Endothelial cell of umbilical vein (primary cell): ENCODE measurements at regions not wholly inside any gene's neighbourhood (a gene's known extent, or its start where the extent isn't known, plus 50 kb on each side); places are given as distances from the start of the nearest gene placed in this dataset.

Experiments
- BruUV-seq: library from RNA; stranded (reverse); fragments of 400-500 nt; replicated peaks from 2 replicates; lab custom pipeline; 2021; lab: Mats Ljungman, UMichigan
- CTCF ChIA-PET: fragments of 300-600, 350-600 bp; sonication (Branson Sonifier 250); formaldehyde crosslinking; loops from one replicate; lab custom pipeline; 2021; ENCODE audit warnings: antibody characterized with exemption, inconsistent platforms; lab: Charles Lee
- POLR2A ChIA-PET: fragments of 300-600, 350-600 bp; sonication (Branson Sonifier 250); formaldehyde crosslinking; loops from one replicate; lab custom pipeline; 2021; ENCODE audit warnings: antibody characterized with exemption, inconsistent platforms; lab: Charles Lee
- DNase-seq: peaks from one replicate; pipeline ENCODE4 v3.0.0-alpha.2; 2011; ENCODE audit warnings: low read depth, low spot score
- FAIRE-seq: peaks from 2 replicates; lab custom pipeline; 2011; peaks lifted over from hg19 to GRCh38; lab: Jason Lieb, UNC
- H2AFZ ChIP-seq: 2 replicates; pipeline ENCODE4 v1.6.0; 2012; ENCODE audit warnings: low read depth, low read length, control low read depth, inconsistent platforms
- H3K27ac ChIP-seq: 2 replicates; pipeline ENCODE4 v1.5.1; 2011; ENCODE audit warnings: low read depth, mild to moderate bottlenecking, control low read depth, low read length, moderate library complexity; ENCODE audit not compliant: insufficient read depth
- H3K27me3 ChIP-seq, 2 experiments: 2 replicates each; pipeline versions ENCODE4 v1.6.0 to v1.6.1; 2011; ENCODE audit warnings: low read length in 2 of 2, mixed read lengths in 1 of 2; ENCODE audit not compliant: control insufficient read depth in 2 of 2, insufficient read depth in 2 of 2
- H3K36me3 ChIP-seq, 2 experiments: 2 replicates in 1 of 2; 3 replicates in 1 of 2; pipeline ENCODE4 v1.5.1; 2011; ENCODE audit warnings: low read length in 2 of 2, mild to moderate bottlenecking in 1 of 2, moderate library complexity in 1 of 2; ENCODE audit not compliant: control insufficient read depth in 2 of 2, insufficient read depth in 2 of 2; ENCODE audit errors: extremely low read depth in 1 of 2
- H3K4me1 ChIP-seq: 3 replicates; pipeline ENCODE4 v1.5.1; 2011; ENCODE audit warnings: mild to moderate bottlenecking, low read length; ENCODE audit not compliant: control insufficient read depth, insufficient read depth; ENCODE audit errors: extremely low read depth
- H3K4me2 ChIP-seq: 2 replicates; pipeline ENCODE4 v1.6.1; 2011; ENCODE audit warnings: low read length, control low read depth, mixed read lengths; ENCODE audit not compliant: insufficient read depth
- H3K4me3 ChIP-seq, 3 experiments: fragments of 200-600 bp in 1 of 3; sonication (generic), shearing (Covaris generic) in 1 of 3; replicated peaks in 1 of 3; 2 replicates each; pipeline ENCODE4 v1.5.1; 2011 to 2016; ENCODE audit warnings: control low read depth in 3 of 3, low read length in 3 of 3, mild to moderate bottlenecking in 2 of 3, inconsistent platforms in 1 of 3, low read depth in 1 of 3, moderate library complexity in 1 of 3; ENCODE audit not compliant: insufficient read depth in 1 of 3
- H3K79me2 ChIP-seq: 2 replicates; pipeline ENCODE4 v1.6.0; 2012; ENCODE audit warnings: low read length, inconsistent platforms; ENCODE audit not compliant: control insufficient read depth, insufficient read depth
- H3K9ac ChIP-seq: replicated peaks from 2 replicates; pipeline ENCODE3; 2011; ENCODE audit warnings: low read length, control low read depth; ENCODE audit not compliant: insufficient read depth; ENCODE audit errors: extremely low read depth
- H3K9me1 ChIP-seq: replicated peaks from 3 replicates; pipeline ENCODE4 v1.6.0; 2011; ENCODE audit warnings: mild to moderate bottlenecking, low read length; ENCODE audit not compliant: control insufficient read depth, insufficient read depth; ENCODE audit errors: extremely low read depth
- H3K9me3 ChIP-seq: replicated peaks from 2 replicates; pipeline ENCODE4 v1.5.1; 2012; ENCODE audit warnings: low read length, inconsistent platforms; ENCODE audit not compliant: control insufficient read depth, insufficient read depth
- H4K20me1 ChIP-seq: replicated peaks from 2 replicates; pipeline ENCODE3; 2011; ENCODE audit warnings: mild to moderate bottlenecking, low read length; ENCODE audit not compliant: control insufficient read depth, insufficient read depth; ENCODE audit errors: extremely low read depth
- EZH2 ChIP-seq: IDR thresholded peaks from 2 replicates; pipeline ENCODE4 v1.6.1; 2012; ENCODE audit warnings: borderline replicate concordance, low read depth, mild to moderate bottlenecking, moderate library complexity, low read length, inconsistent platforms; ENCODE audit not compliant: severe bottlenecking
- FOS ChIP-seq: IDR thresholded peaks from 2 replicates; pipeline ENCODE4 v1.6.1; 2011; ENCODE audit warnings: mild to moderate bottlenecking, low read length, moderate library complexity, borderline replicate concordance; ENCODE audit not compliant: insufficient read depth
- GATA2 ChIP-seq: IDR thresholded peaks from 2 replicates; pipeline ENCODE4 v1.7.0; 2011; ENCODE audit warnings: low read depth, mild to moderate bottlenecking, moderate library complexity, mixed read lengths, low read length; ENCODE audit not compliant: insufficient read length, insufficient read depth
- JUN ChIP-seq: IDR thresholded peaks from 2 replicates; pipeline ENCODE4 v1.6.1; 2011; ENCODE audit warnings: borderline replicate concordance, low read depth; ENCODE audit not compliant: insufficient read length, insufficient read depth
- MYC ChIP-seq: IDR thresholded peaks from one replicate; pipeline ENCODE4 v1.6.1; 2011; ENCODE audit warnings: mild to moderate bottlenecking, low read depth, low read length
- POLR2A ChIP-seq: IDR thresholded peaks from 2 replicates; pipeline ENCODE4 v1.6.1; 2012; ENCODE audit warnings: low read depth, mild to moderate bottlenecking, control low read depth, low read length
- POLR2AphosphoS5 ChIP-seq: IDR thresholded peaks from 2 replicates; pipeline ENCODE4 v1.6.1; 2012; ENCODE audit warnings: low read depth, mild to moderate bottlenecking, control low read depth, low read length, moderate library complexity; ENCODE audit not compliant: insufficient read depth
- dilution Hi-C: fragments of 300-500 bp; cut with MboI; formaldehyde crosslinking; loops from one replicate; pipeline ENCODE4 v1.15.0; 2019; ENCODE audit warnings: low sequenced_read_pairs; ENCODE audit not compliant: extremely low pct_ligation_motif_present
- intact Hi-C: fragments of 100-400 bp; cut with micrococcal nuclease; formaldehyde crosslinking; loops from one replicate; pipeline ENCODE4 v1.10.0; 2022
- TF ChIP-seq, protein P1 (sequence below): IDR thresholded peaks from 2 replicates; pipeline ENCODE4 v1.6.1; 2011; ENCODE audit not compliant: insufficient read depth, insufficient read length
- TF ChIP-seq, protein P2 (sequence below), 2 donors: IDR thresholded peaks; 1 replicate in 1 of 2; 2 replicates in 1 of 2; pipeline ENCODE4 v1.5.1; 2011; ENCODE audit warnings: low read length in 2 of 2, mild to moderate bottlenecking in 2 of 2, moderate library complexity in 2 of 2, control low read depth in 1 of 2, inconsistent platforms in 1 of 2, low read depth in 1 of 2; ENCODE audit not compliant: insufficient read depth in 1 of 2; ENCODE audit errors: extremely low read depth in 1 of 2

DNA sequence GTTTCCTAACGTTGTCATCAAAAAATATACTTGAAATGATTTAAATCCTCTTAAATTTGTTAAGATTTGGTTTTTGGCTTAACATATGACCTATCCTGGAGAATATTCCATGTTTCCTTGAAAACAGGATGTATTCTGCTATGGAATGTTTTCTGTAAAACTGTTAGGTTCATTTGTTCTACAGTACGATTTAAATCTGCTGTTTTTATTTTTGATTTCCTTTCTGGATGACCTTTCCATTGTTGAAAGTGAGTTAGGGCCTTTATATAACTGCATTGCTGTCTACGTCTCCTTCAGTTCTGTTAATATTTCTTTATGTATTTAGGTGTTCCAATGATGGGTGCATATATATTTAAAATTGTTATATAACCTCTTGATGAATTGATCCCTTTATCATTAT, 465.3 kb upstream of the ALCAM start:
- no TSS peak for BruUV-seq
- Histone ChIP-seq H3K4me2 (peak overlapping the region; percentile 58), H3K36me3 (no peaks in the 10 kb centered on the region), H3K4me3 (no peak overlapping the region), H3K9me1 (no peaks in the 10 kb centered on the region), H3K27me3 (no peaks in the 10 kb centered on the region), H3K79me2 (peaks cover 13% of the 10 kb centered on the region), H3K9ac (no peak overlapping the region), H4K20me1 (no peaks in the 10 kb centered on the region), H3K27ac (peak overlapping the region; percentile 28), H3K9me3 (no peaks in the 10 kb centered on the region), H3K4me1 (peaks cover 12% of the 10 kb centered on the region), H2AFZ (no peak overlapping the region)
- POLR2A ChIA-PET: no interaction called here
- FAIRE-seq (no peak), DNase-seq (peak; percentile 73)
- intact Hi-C loops (no loop called here), dilution Hi-C loops (no loop called here)
- TF ChIP-seq FOS (no peak), POLR2A (no peak), MYC (no peak), POLR2AphosphoS5 (no peak), EZH2 (no peak), JUN (no peak), GATA2 (no peak)
- TF ChIP-seq, protein P1, sequence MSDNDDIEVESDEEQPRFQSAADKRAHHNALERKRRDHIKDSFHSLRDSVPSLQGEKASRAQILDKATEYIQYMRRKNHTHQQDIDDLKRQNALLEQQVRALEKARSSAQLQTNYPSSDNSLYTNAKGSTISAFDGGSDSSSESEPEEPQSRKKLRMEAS: no peak
- TF ChIP-seq, protein P2, sequence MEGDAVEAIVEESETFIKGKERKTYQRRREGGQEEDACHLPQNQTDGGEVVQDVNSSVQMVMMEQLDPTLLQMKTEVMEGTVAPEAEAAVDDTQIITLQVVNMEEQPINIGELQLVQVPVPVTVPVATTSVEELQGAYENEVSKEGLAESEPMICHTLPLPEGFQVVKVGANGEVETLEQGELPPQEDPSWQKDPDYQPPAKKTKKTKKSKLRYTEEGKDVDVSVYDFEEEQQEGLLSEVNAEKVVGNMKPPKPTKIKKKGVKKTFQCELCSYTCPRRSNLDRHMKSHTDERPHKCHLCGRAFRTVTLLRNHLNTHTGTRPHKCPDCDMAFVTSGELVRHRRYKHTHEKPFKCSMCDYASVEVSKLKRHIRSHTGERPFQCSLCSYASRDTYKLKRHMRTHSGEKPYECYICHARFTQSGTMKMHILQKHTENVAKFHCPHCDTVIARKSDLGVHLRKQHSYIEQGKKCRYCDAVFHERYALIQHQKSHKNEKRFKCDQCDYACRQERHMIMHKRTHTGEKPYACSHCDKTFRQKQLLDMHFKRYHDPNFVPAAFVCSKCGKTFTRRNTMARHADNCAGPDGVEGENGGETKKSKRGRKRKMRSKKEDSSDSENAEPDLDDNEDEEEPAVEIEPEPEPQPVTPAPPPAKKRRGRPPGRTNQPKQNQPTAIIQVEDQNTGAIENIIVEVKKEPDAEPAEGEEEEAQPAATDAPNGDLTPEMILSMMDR (IDR thresholded peaks at IDR 0.05; ENCODE audit: extremely low read depth in 1 of 2, insufficient read depth in 1 of 2, low read depth in 1 of 2, low read length in 2 of 2): no peak
- CTCF ChIA-PET: no interaction called here
